ENCODE measurements at regions not wholly inside any gene's neighbourhood (a gene's known extent, or its start where the extent isn't known, plus 50 kb on each side); places are given as distances from the start of the nearest gene placed in this dataset.

DNA sequence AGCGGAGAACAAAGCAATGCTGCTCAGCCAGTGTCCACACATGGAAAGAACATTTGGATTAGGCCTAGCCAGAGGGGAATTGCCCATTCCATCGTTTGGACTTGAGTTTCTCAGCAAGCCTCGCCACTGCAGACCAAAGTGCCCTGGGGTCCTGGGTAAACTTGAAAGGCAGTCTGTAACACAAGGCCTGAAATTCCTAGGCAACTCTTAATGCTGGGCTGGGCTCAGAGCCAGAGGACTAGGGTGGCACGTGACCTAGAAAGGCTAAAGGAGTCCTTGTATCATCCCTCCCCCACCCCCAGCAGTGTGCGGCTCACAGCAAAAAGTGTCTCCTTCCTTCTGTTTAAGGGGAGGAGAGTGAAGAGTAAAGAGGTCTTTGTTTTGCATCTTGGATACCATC, 210.4 kb upstream of the ARX start:
- Histone ChIP-seq H3K9me3 (no peaks in the 10 kb centered on the region), H3K27ac (no peak overlapping the region), H3K4me3 (no peak overlapping the region), H3K36me3 (no peaks in the 10 kb centered on the region), H3K27me3 (no peaks in the 10 kb centered on the region), H3K4me1 (no peaks in the 10 kb centered on the region)
- in situ Hi-C loops (cut with MboI; ENCODE audit: low pct_ligation_motif_present in 1 of 4, low pct_unique_long_range_greater_than_20kb in 1 of 4, low sequenced_read_pairs in 3 of 4) (no loop called here), intact Hi-C loops (cut with DNase I; ENCODE audit: low total_unique reads) (no loop called here)
- 77% methylated on average over 5 of the region's 5 CpGs; no CpG with 5 or more reads in 1 of the 2 donors for WGBS, 2 donors (ENCODE audit: low coverage in 1 of 2)
- no peak for TF ChIP-seq EP300 (IDR thresholded peaks at IDR 0.05; ENCODE audit: low read depth)
- no peak for TF ChIP-seq POLR2A (IDR thresholded peaks at IDR 0.05)
- TF ChIP-seq POLR2AphosphoS5 (IDR thresholded peaks at IDR 0.05), result no peak
- TF ChIP-seq, protein P1, sequence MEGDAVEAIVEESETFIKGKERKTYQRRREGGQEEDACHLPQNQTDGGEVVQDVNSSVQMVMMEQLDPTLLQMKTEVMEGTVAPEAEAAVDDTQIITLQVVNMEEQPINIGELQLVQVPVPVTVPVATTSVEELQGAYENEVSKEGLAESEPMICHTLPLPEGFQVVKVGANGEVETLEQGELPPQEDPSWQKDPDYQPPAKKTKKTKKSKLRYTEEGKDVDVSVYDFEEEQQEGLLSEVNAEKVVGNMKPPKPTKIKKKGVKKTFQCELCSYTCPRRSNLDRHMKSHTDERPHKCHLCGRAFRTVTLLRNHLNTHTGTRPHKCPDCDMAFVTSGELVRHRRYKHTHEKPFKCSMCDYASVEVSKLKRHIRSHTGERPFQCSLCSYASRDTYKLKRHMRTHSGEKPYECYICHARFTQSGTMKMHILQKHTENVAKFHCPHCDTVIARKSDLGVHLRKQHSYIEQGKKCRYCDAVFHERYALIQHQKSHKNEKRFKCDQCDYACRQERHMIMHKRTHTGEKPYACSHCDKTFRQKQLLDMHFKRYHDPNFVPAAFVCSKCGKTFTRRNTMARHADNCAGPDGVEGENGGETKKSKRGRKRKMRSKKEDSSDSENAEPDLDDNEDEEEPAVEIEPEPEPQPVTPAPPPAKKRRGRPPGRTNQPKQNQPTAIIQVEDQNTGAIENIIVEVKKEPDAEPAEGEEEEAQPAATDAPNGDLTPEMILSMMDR (IDR thresholded peaks at IDR 0.05), result no peak
- DNase-seq, result no peak

DNA sequence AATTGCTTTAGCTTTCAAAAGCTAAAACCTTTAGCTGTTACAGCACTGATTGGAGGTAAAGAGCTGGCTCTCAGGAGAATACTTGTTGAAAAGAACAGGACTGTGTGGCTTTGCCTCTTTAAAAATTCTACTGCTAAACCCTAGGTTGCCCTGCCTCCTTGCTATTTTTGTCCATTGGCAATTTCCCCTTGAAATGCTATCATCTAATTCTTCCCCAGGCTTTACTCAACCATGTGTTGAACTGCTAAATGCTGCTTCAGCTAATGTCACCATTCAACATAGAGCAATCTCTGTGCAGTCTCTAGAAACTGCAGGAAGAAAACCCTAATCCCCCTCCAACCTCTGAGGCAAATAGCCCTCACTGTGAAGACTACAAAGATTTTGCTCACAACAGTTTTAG, 203.7 kb upstream of the ARX start:
- no peak for DNase-seq
- TF ChIP-seq, protein P1 (IDR thresholded peaks at IDR 0.05), result no peak
- TF ChIP-seq POLR2A (IDR thresholded peaks at IDR 0.05), result no peak
- no peak for TF ChIP-seq EP300 (IDR thresholded peaks at IDR 0.05; ENCODE audit: low read depth)
- no peak for TF ChIP-seq POLR2AphosphoS5 (IDR thresholded peaks at IDR 0.05)
- in situ Hi-C loops (cut with MboI; ENCODE audit: low pct_ligation_motif_present in 1 of 4, low pct_unique_long_range_greater_than_20kb in 1 of 4, low sequenced_read_pairs in 3 of 4) (no loop called here), intact Hi-C loops (cut with DNase I; ENCODE audit: low total_unique reads) (no loop called here)
- no peaks in the 10 kb centered on the region for H3K9me3 ChIP-seq
- no peaks in the 10 kb centered on the region for H3K27me3 ChIP-seq
- no peaks in the 10 kb centered on the region for H3K4me1 ChIP-seq
- no peak overlapping the region for H3K27ac ChIP-seq
- H3K36me3 ChIP-seq, result no peaks in the 10 kb centered on the region
- no peak overlapping the region for H3K4me3 ChIP-seq

DNA sequence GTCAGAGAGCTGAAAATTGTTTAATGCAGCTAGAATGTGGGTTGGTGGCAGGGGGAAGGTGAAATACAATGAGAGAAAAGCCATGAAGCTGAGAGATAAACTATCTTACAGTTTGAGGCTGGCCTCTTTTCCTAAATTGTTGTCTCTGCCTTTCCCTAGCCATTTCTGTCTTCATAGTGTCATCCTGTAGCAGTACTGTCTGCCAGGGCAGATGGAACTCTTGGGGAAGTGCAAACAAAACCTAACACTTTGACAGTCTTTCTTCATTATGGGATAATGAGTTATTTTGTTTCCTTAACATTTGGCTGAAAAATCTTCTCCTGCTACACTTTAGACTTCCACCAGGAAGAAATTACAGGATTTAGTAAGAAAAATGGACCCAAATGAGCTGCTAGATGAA, 197.8 kb upstream of the ARX start:
- Histone ChIP-seq H3K27ac (no peak overlapping the region), H3K9me3 (no peaks in the 10 kb centered on the region), H3K27me3 (no peaks in the 10 kb centered on the region), H3K4me3 (no peak overlapping the region), H3K4me1 (no peaks in the 10 kb centered on the region), H3K36me3 (no peaks in the 10 kb centered on the region)
- TF ChIP-seq POLR2AphosphoS5 (IDR thresholded peaks at IDR 0.05), result no peak
- intact Hi-C loops (cut with DNase I; ENCODE audit: low total_unique reads) (no loop called here), in situ Hi-C loops (cut with MboI; ENCODE audit: low pct_ligation_motif_present in 1 of 4, low pct_unique_long_range_greater_than_20kb in 1 of 4, low sequenced_read_pairs in 3 of 4) (no loop called here)
- DNase-seq, result no peak

DNA sequence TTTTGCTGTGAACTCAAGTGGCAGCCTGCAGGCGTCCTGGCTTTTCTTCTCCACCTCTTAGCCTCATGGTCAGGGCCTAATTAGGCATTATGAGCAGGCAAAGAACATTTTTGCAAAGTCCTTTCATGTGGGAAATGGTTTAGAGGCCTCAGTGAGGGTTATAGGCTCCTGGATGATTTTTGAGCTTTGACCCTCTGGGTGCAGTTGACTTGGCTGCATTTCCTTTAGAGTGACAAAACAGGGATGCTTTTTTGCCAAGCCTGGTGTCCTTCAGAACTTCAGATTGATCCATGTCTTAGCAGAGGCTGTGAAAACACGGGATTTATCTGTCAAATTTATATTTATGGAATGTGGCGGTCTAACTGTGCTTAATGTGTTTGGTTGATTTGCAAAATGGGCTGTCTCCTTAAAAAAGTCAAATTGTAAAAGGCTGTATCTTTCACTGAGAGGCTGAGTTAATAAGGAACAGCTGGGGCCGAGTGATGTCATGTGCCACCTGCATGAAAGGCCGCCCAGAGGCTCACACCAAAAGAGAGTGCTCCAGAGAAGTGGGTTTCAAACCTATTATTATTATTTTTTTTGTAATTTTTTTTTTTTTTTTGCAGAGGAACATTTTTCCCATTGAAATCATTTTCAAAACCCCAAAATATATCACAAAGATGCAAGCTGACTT, 192.2 kb upstream of the ARX start:
- no peak for TF ChIP-seq POLR2AphosphoS5 (IDR thresholded peaks at IDR 0.05)
- TF ChIP-seq, protein P1 (IDR thresholded peaks at IDR 0.05), result no peak
- TF ChIP-seq EP300 (IDR thresholded peaks at IDR 0.05; ENCODE audit: low read depth), result no peak
- no peak for TF ChIP-seq POLR2A (IDR thresholded peaks at IDR 0.05)
- in situ Hi-C loops (cut with MboI; ENCODE audit: low pct_ligation_motif_present in 1 of 4, low pct_unique_long_range_greater_than_20kb in 1 of 4, low sequenced_read_pairs in 3 of 4), result no loop called here
- intact Hi-C loops (cut with DNase I; ENCODE audit: low total_unique reads), result no loop called here
- DNase-seq, result no peak
- H3K4me1 ChIP-seq, result no peaks in the 10 kb centered on the region
- no peak overlapping the region for H3K4me3 ChIP-seq
- no peaks in the 10 kb centered on the region for H3K27me3 ChIP-seq
- no peak overlapping the region for H3K27ac ChIP-seq
- no peaks in the 10 kb centered on the region for H3K9me3 ChIP-seq
- WGBS, 2 donors (ENCODE audit: low coverage in 1 of 2), result 59 to 65% methylated on average over 2 to 5 of the region's 5 CpGs
- no peaks in the 10 kb centered on the region for H3K36me3 ChIP-seq

DNA sequence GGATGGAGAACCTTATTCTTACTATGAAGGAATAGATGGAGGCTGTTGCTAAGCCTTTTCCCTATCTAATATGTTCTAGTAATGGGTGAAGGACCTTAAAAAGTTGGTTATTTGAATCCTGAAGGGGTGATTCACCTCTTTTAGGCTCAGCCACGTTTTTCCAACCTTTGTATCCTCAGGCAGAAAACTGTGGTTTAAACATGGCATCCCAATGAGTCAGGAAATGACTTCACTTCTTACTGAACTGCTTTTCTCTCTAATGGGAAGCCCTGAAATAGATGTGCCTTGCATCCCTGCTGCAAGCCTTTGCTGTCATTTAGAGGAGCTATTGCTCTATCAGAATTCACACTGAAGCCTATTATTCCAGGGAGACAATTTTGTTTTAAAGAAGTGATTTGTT, 191.0 kb upstream of the ARX start:
- TF ChIP-seq, protein P1 (IDR thresholded peaks at IDR 0.05), result no peak
- no peak for TF ChIP-seq EP300 (IDR thresholded peaks at IDR 0.05; ENCODE audit: low read depth)
- TF ChIP-seq POLR2AphosphoS5 (IDR thresholded peaks at IDR 0.05), result no peak
- TF ChIP-seq POLR2A (IDR thresholded peaks at IDR 0.05), result no peak
- Histone ChIP-seq H3K4me1 (no peaks in the 10 kb centered on the region), H3K27ac (no peak overlapping the region), H3K9me3 (no peaks in the 10 kb centered on the region), H3K4me3 (no peak overlapping the region), H3K27me3 (no peaks in the 10 kb centered on the region), H3K36me3 (no peaks in the 10 kb centered on the region)
- intact Hi-C loops (cut with DNase I; ENCODE audit: low total_unique reads), result no loop called here
- no peak for DNase-seq
- in situ Hi-C loops (cut with MboI; ENCODE audit: low pct_ligation_motif_present in 1 of 4, low pct_unique_long_range_greater_than_20kb in 1 of 4, low sequenced_read_pairs in 3 of 4), result no loop called here
- WGBS, 2 donors (ENCODE audit: low coverage in 1 of 2), result 3% methylated on average over 1 of the region's 1 CpG; no CpG with 5 or more reads in 1 of the 2 donors

All from transverse colon (tissue), 4 donors.